ENCODE measurements at regions not wholly inside any gene's neighbourhood (a gene's known extent, or its start where the extent isn't known, plus 50 kb on each side); places are given as distances from the start of the nearest gene placed in this dataset.
"Not testable (repeated sequence)": the region's sequence is repeated elsewhere in the genome, so short reads cannot be mapped to it uniquely, and the experiment has no call there.

DNA sequence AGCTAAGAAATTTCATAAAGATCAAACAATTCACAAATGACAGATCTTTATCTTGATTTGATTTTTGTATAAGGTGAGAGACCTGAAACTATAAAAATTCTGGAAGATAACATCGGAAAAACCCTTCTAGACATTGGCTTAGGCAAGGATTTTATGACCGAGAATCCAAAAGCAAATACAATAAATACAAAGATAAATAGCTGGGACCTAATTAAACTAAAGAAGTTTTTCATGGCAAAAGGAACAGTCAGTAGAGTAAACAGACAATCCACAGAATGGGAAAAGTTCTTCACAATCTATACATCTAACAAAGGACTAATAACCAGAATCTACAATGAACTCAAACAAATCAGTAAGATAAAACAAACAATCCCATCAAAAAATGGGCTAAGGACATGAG, 116.9 kb upstream of the BCHE start:
- Histone ChIP-seq H3K4me3 (no peak overlapping the region), H3K9me3 (no peaks in the 10 kb centered on the region), H3K36me3 (no peaks in the 10 kb centered on the region), H3K4me1 (no peaks in the 10 kb centered on the region), H3K9ac (ENCODE audit: low read depth in 2 of 2, low read length in 2 of 2) (no peak overlapping the region), H3K27me3 (no peaks in the 10 kb centered on the region), H3K27ac (no peak overlapping the region)
- TF ChIP-seq, protein P1, sequence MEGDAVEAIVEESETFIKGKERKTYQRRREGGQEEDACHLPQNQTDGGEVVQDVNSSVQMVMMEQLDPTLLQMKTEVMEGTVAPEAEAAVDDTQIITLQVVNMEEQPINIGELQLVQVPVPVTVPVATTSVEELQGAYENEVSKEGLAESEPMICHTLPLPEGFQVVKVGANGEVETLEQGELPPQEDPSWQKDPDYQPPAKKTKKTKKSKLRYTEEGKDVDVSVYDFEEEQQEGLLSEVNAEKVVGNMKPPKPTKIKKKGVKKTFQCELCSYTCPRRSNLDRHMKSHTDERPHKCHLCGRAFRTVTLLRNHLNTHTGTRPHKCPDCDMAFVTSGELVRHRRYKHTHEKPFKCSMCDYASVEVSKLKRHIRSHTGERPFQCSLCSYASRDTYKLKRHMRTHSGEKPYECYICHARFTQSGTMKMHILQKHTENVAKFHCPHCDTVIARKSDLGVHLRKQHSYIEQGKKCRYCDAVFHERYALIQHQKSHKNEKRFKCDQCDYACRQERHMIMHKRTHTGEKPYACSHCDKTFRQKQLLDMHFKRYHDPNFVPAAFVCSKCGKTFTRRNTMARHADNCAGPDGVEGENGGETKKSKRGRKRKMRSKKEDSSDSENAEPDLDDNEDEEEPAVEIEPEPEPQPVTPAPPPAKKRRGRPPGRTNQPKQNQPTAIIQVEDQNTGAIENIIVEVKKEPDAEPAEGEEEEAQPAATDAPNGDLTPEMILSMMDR (IDR thresholded peaks at IDR 0.05), result no peak
- intact Hi-C loops (cut with DNase I), result no loop called here
- DNase-seq, result no peak

DNA sequence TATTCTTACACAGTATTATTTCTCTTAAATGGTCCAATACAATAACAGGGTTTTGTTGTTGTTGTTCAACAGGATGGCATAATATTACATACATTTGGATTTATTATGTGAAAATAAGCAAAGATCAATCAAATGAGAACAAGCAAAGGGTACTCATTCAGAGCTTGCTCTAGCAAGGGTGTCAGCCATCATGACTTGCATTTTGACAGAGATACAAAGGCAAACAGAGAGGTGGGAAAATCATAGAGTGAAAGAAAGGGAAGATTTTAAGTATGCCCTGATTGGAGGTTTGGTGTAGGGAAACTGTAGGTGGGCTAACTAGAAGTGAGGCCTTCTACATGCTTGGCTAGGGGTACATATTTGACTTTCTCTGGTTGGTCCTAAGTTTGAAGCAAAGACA, 109.1 kb upstream of the BCHE start:
- no peaks in the 10 kb centered on the region for H3K27me3 ChIP-seq
- TF ChIP-seq, protein P1 (IDR thresholded peaks at IDR 0.05), result no peak
- no peak overlapping the region for H3K27ac ChIP-seq
- no peak overlapping the region for H3K4me3 ChIP-seq
- DNase-seq, result no peak
- no peaks in the 10 kb centered on the region for H3K4me1 ChIP-seq
- no peak overlapping the region for H3K9ac ChIP-seq (ENCODE audit: low read depth in 2 of 2, low read length in 2 of 2)
- no peaks in the 10 kb centered on the region for H3K9me3 ChIP-seq
- intact Hi-C loops (cut with DNase I), result no loop called here
- no peaks in the 10 kb centered on the region for H3K36me3 ChIP-seq

GRCh38 chr3:165938986-165939540, 101.8 kb upstream of the BCHE start:
- TF ChIP-seq, protein P1 (IDR thresholded peaks at IDR 0.05), result no peak
- Histone ChIP-seq H3K9ac (ENCODE audit: low read depth in 2 of 2, low read length in 2 of 2) (no peak overlapping the region), H3K4me1 (no peaks in the 10 kb centered on the region), H3K9me3 (no peaks in the 10 kb centered on the region), H3K27ac (no peak overlapping the region), H3K36me3 (no peaks in the 10 kb centered on the region), H3K4me3 (no peak overlapping the region), H3K27me3 (no peaks in the 10 kb centered on the region)
- intact Hi-C loops (cut with DNase I), result no loop called here
- no peak for DNase-seq

GRCh38 chr3:165936081-165936480, 98.9 kb upstream of the BCHE start:
- H3K9ac ChIP-seq (ENCODE audit: low read depth in 2 of 2, low read length in 2 of 2); H3K4me1 ChIP-seq; intact Hi-C loops (cut with DNase I); H3K27me3 ChIP-seq; H3K27ac ChIP-seq; H3K4me3 ChIP-seq; DNase-seq; H3K9me3 ChIP-seq; H3K36me3 ChIP-seq: not testable (repeated sequence)

DNA sequence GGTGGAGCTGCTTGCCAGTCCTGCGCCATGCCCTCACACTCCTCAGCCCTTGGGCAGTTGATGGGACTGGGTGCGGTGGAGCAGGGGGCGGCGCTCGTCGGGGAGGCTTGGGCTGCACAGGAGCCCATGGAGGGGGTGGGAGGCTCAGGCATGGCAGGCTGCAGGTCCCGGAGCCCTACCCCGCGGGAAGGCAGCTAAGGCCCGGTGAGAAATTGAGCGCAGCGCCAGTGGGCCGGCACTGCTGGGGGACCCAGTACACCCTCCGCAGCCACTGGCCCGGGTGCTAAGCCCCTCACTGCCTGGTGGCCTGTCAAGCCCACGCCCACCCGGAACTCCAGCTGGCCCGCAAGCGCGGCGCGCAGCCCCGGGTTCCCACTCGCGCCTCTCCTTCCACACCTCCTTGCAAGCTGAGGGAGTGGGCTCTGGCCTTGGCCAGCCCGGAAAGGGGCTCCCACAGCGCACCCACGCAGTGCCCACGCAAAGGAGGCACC, 87.1 kb upstream of the BCHE start:
- DNase-seq; H3K36me3 ChIP-seq; H3K9ac ChIP-seq (ENCODE audit: low read depth in 2 of 2, low read length in 2 of 2); H3K4me1 ChIP-seq; intact Hi-C loops (cut with DNase I); H3K4me3 ChIP-seq; H3K27me3 ChIP-seq; H3K27ac ChIP-seq; H3K9me3 ChIP-seq: not testable (repeated sequence)

DNA sequence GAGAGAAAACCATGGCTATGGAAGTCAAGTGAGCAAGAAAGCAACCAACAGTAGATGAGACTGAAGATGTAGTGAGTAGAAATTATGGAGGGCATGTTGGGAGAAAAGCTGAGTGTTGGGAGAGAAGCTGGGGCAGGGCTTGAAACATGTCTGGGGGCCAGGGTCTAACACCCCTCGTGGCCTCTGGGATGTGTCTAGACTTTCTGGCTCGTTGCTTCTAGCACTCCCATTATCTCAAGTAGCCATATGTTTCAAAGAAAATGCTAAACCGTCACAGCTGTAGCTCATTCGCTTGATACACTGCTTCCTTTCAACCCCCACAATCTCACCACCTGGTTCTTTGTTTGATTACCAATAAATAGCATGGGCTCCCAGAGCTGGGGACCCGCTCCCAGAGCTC, 83.8 kb upstream of the BCHE start:
- H3K9ac ChIP-seq (ENCODE audit: low read depth in 2 of 2, low read length in 2 of 2), result no peak overlapping the region
- H3K36me3 ChIP-seq, result no peaks in the 10 kb centered on the region
- H3K4me3 ChIP-seq, result no peak overlapping the region
- no peak for DNase-seq
- TF ChIP-seq, protein P1 (IDR thresholded peaks at IDR 0.05), result no peak
- H3K4me1 ChIP-seq, result no peaks in the 10 kb centered on the region
- no peaks in the 10 kb centered on the region for H3K27me3 ChIP-seq
- no peaks in the 10 kb centered on the region for H3K9me3 ChIP-seq
- H3K27ac ChIP-seq, result no peak overlapping the region
- intact Hi-C loops (cut with DNase I), result no loop called here
